ENCODE measurements at regions not wholly inside any gene's neighbourhood (a gene's known extent, or its start where the extent isn't known, plus 50 kb on each side); places are given as distances from the start of the nearest gene placed in this dataset.

- no peaks in the 10 kb centered on the region for H3K4me1 Mint-ChIP-seq (ENCODE audit: unreplicated experiment)
- no peaks in the 10 kb centered on the region for H3K9me3 Mint-ChIP-seq (ENCODE audit: unreplicated experiment)
- no peak overlapping the region for H3K27ac Mint-ChIP-seq (ENCODE audit: unreplicated experiment)
- TF ChIP-seq, protein P1, sequence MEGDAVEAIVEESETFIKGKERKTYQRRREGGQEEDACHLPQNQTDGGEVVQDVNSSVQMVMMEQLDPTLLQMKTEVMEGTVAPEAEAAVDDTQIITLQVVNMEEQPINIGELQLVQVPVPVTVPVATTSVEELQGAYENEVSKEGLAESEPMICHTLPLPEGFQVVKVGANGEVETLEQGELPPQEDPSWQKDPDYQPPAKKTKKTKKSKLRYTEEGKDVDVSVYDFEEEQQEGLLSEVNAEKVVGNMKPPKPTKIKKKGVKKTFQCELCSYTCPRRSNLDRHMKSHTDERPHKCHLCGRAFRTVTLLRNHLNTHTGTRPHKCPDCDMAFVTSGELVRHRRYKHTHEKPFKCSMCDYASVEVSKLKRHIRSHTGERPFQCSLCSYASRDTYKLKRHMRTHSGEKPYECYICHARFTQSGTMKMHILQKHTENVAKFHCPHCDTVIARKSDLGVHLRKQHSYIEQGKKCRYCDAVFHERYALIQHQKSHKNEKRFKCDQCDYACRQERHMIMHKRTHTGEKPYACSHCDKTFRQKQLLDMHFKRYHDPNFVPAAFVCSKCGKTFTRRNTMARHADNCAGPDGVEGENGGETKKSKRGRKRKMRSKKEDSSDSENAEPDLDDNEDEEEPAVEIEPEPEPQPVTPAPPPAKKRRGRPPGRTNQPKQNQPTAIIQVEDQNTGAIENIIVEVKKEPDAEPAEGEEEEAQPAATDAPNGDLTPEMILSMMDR (IDR thresholded peaks at IDR 0.05), result no peak
- no peak overlapping the region for H3K4me3 Mint-ChIP-seq (ENCODE audit: unreplicated experiment)
- peaks cover 10% of the 10 kb centered on the region for H3K36me3 Mint-ChIP-seq (ENCODE audit: unreplicated experiment)
- no peak for DNase-seq (ENCODE audit: extremely low spot score, unreplicated experiment)
- no peaks in the 10 kb centered on the region for H3K27me3 Mint-ChIP-seq (ENCODE audit: unreplicated experiment)
Observed at GRCh38 chr3:72369681-72370080, 478.6 kb downstream of the SHQ1 start.

DNA sequence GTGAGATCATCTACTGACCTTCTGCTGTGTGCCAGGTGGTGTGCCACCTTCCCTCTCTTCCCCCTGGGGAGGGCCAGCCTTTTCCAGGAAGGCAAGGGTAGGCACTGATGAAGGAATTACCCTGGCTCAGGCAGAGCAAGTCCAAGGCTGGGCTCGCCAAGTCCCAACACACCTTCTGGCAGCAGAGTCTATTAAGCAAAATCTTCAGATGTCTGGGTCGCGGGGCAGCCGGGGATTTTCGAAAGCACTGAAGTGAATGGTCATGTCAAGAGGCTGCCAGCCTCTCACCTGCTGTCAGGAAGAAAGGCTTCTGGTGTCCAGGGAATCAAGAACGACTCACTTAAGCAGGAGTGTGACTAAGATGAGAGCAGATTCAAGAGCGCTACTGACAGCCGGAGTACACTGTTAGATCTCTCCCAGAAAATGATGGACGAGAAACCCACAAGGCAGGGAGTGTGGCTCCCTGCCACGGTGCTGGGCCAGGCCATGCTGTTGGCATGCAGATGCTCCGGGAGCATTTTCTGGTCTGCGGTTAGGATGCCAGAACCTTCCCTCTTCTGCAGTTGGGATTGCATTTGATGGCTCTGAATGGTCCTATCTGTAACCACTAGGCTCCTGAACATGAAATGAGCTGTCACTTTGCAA lies 479.8 kb downstream of the SHQ1 start:
- Mint-ChIP-seq H3K9me3 (ENCODE audit: unreplicated experiment) (no peaks in the 10 kb centered on the region), H3K36me3 (ENCODE audit: unreplicated experiment) (peaks cover 1% of the 10 kb centered on the region), H3K4me3 (ENCODE audit: unreplicated experiment) (no peak overlapping the region), H3K27ac (ENCODE audit: unreplicated experiment) (no peak overlapping the region), H3K27me3 (ENCODE audit: unreplicated experiment) (no peaks in the 10 kb centered on the region), H3K4me1 (ENCODE audit: unreplicated experiment) (no peaks in the 10 kb centered on the region)
- TF ChIP-seq, protein P1 (IDR thresholded peaks at IDR 0.05), result no peak
- DNase-seq (ENCODE audit: extremely low spot score, unreplicated experiment), result no peak

DNA sequence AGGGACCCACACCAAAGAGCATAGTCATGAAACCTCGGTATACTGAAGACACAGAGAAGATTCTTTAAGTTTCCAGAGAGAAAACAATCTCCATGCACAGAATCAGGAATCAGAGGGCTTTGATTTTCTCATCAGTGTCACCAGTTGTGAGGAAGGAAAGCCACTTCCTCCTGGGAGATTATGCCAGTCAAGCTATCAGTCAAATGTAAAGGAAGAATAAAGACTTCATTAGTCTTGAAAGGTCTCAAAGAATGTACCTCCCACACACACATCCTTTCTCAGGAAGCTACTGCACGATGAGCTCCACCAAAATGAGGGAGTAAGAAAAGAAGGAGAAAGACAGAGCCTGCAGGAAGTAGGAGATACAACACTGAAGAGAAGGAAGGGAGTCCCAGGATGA lies 486.3 kb downstream of the SHQ1 start:
- H3K36me3 Mint-ChIP-seq (ENCODE audit: unreplicated experiment), result no peaks in the 10 kb centered on the region
- TF ChIP-seq, protein P1 (IDR thresholded peaks at IDR 0.05), result no peak
- no peak overlapping the region for H3K27ac Mint-ChIP-seq (ENCODE audit: unreplicated experiment)
- no peak for DNase-seq (ENCODE audit: extremely low spot score, unreplicated experiment)
- H3K4me3 Mint-ChIP-seq (ENCODE audit: unreplicated experiment), result no peak overlapping the region
- peaks cover 5% of the 10 kb centered on the region for H3K9me3 Mint-ChIP-seq (ENCODE audit: unreplicated experiment)
- no peaks in the 10 kb centered on the region for H3K4me1 Mint-ChIP-seq (ENCODE audit: unreplicated experiment)
- H3K27me3 Mint-ChIP-seq (ENCODE audit: unreplicated experiment), result peaks cover 6% of the 10 kb centered on the region

- H3K4me3 Mint-ChIP-seq (ENCODE audit: unreplicated experiment), result no peak overlapping the region
- H3K9me3 Mint-ChIP-seq (ENCODE audit: unreplicated experiment), result peaks cover 5% of the 10 kb centered on the region
- H3K27ac Mint-ChIP-seq (ENCODE audit: unreplicated experiment), result no peak overlapping the region
- peaks cover 6% of the 10 kb centered on the region for H3K27me3 Mint-ChIP-seq (ENCODE audit: unreplicated experiment)
- TF ChIP-seq, protein P1 (IDR thresholded peaks at IDR 0.05), result no peak
- DNase-seq (ENCODE audit: extremely low spot score, unreplicated experiment), result no peak
- H3K36me3 Mint-ChIP-seq (ENCODE audit: unreplicated experiment), result no peaks in the 10 kb centered on the region
- no peaks in the 10 kb centered on the region for H3K4me1 Mint-ChIP-seq (ENCODE audit: unreplicated experiment)
Observed at GRCh38 chr3:72359743-72360142, 488.5 kb downstream of the SHQ1 start.

DNA sequence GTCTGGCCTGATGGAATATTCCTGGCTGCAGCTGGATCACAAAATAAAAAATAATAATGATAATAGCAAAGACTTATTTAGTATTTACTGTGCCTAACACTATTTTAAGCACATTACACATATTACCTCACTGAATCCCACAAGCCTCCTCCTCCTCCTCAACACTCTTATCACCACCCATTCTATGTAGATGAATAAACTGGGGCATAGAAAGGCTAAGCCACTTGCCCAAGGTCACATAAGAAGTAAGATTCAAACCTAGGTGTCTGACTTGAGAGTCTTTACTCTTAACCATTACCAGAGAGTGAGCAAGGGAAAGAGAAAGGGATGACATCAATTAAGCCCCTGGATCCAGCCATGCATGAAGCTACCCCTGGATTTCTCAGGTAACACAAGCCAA lies 493.1 kb downstream of the SHQ1 start:
- no peak overlapping the region for H3K27ac Mint-ChIP-seq (ENCODE audit: unreplicated experiment)
- no peaks in the 10 kb centered on the region for H3K27me3 Mint-ChIP-seq (ENCODE audit: unreplicated experiment)
- no peaks in the 10 kb centered on the region for H3K36me3 Mint-ChIP-seq (ENCODE audit: unreplicated experiment)
- TF ChIP-seq, protein P1 (IDR thresholded peaks at IDR 0.05), result no peak
- no peak for DNase-seq (ENCODE audit: extremely low spot score, unreplicated experiment)
- H3K4me3 Mint-ChIP-seq (ENCODE audit: unreplicated experiment), result no peak overlapping the region
- H3K4me1 Mint-ChIP-seq (ENCODE audit: unreplicated experiment), result peaks cover 5% of the 10 kb centered on the region
- peaks cover 5% of the 10 kb centered on the region for H3K9me3 Mint-ChIP-seq (ENCODE audit: unreplicated experiment)

All from osteocyte (in vitro differentiated cells).